Suprapubic skin (tissue), 4 donors: ENCODE measurements at regions not wholly inside any gene's neighbourhood (a gene's known extent, or its start where the extent isn't known, plus 50 kb on each side); places are given as distances from the start of the nearest gene placed in this dataset.

Experiments
- EP300 ChIP-seq: sonication (generic); formaldehyde crosslinking; IDR thresholded peaks from one replicate; pipeline ENCODE4 v1.6.1; 2017; ENCODE audit warnings: antibody characterized with exemption
- POLR2A ChIP-seq, 2 donors: fragments of 450-650 bp; IDR thresholded peaks; one replicate each; pipeline ENCODE4 v1.6.1; 2017; ENCODE audit warnings: antibody characterized with exemption in 2 of 2, mild to moderate bottlenecking in 2 of 2, moderate library complexity in 2 of 2
- POLR2AphosphoS5 ChIP-seq, 3 donors: sonication (generic); formaldehyde crosslinking; IDR thresholded peaks; one replicate each; pipeline ENCODE4 v1.6.1; 2017; ENCODE audit warnings: antibody characterized with exemption in 3 of 3
- TF ChIP-seq, protein P1 (sequence below), 2 donors: fragments of 200-600 bp in 1 of 2; fragments of 450-650 bp in 1 of 2; sonication (generic) in 1 of 2; IDR thresholded peaks; one replicate each; pipeline ENCODE4 v1.5.1; 2016 to 2019; ENCODE audit warnings: antibody characterized with exemption in 2 of 2, mild to moderate bottlenecking in 1 of 2, moderate library complexity in 1 of 2

DNA sequence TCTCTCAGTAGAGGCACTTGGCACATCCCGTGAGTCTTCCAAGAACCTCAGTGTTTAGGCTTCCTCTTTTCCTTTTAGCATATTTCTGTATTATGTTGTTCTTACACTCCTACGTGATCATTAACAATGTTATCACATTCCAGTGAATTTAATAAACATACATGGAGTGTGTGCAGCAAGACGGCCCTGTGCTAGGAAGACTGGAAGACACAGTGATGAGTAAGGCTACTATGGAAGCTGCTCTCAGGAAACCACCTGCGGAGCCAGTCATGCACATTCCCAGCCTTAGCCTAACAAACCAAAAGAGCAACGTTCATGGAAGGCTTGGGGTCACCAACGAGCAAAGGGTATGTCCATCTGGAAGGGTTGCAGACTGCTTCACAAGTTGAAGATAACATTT is 103.4 kb downstream of the ETAA1 start:
- TF ChIP-seq POLR2A (IDR thresholded peaks at IDR 0.05) (no peak), EP300 (no peak), POLR2AphosphoS5 (IDR thresholded peaks at IDR 0.05) (no peak)
- TF ChIP-seq, protein P1, sequence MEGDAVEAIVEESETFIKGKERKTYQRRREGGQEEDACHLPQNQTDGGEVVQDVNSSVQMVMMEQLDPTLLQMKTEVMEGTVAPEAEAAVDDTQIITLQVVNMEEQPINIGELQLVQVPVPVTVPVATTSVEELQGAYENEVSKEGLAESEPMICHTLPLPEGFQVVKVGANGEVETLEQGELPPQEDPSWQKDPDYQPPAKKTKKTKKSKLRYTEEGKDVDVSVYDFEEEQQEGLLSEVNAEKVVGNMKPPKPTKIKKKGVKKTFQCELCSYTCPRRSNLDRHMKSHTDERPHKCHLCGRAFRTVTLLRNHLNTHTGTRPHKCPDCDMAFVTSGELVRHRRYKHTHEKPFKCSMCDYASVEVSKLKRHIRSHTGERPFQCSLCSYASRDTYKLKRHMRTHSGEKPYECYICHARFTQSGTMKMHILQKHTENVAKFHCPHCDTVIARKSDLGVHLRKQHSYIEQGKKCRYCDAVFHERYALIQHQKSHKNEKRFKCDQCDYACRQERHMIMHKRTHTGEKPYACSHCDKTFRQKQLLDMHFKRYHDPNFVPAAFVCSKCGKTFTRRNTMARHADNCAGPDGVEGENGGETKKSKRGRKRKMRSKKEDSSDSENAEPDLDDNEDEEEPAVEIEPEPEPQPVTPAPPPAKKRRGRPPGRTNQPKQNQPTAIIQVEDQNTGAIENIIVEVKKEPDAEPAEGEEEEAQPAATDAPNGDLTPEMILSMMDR (IDR thresholded peaks at IDR 0.05), result no peak
